ENCODE measurements at regions not wholly inside any gene's neighbourhood (a gene's known extent, or its start where the extent isn't known, plus 50 kb on each side); places are given as distances from the start of the nearest gene placed in this dataset.

DNA sequence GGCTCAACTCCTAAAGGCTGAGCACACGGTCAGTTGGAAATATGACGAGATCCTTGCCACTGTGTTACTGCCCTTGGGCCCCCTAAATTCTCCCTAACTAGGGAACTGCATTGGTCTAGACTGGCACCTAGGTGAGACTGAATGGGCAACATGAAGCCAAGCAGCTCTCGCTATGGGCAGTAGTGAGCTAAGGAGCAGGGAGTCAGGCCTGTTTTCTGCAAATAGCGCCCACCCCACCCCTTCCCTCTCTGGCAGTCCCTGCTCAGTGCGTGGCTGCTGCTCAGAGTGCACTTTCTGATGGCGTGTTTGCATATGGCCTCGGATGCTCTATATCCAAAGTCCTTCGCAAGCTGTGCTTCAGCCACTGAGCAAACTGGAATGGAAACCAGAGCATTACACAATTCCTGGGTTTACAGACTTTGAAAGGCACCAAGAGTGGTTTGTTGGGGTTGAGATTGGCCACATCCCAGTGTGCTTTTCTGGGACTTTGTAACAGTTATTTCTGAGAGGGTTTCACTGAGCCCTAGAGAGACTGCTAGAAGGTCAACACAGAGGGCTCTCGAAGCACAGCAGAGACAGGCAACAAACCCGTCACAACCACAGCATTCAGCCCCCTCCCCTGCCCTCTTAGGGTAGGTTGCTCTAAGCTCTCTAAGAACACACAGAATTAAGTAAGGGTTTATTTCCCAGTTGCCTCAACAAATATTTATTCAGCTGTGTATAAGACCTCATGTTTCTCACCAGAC is 419.9 kb downstream of the STK39 start:
- H3K4me1 ChIP-seq (ENCODE audit: control insufficient read depth, insufficient read depth, low read length): no peaks in the 10 kb centered on the region
- WGBS (ENCODE audit: insufficient coverage): 91% methylated on average over 6 of the region's 10 CpGs
- H3K9me3 ChIP-seq (ENCODE audit: control insufficient read depth, insufficient read depth, low read length): no peaks in the 10 kb centered on the region
- H3K27ac ChIP-seq (ENCODE audit: low read depth, low read length): no peak overlapping the region
- H3K36me3 ChIP-seq (ENCODE audit: control insufficient read depth, insufficient read depth, low read length): no peaks in the 10 kb centered on the region
- H3K27me3 ChIP-seq (ENCODE audit: control insufficient read depth, insufficient read depth, low read length): no peaks in the 10 kb centered on the region
- no peak for DNase-seq (ENCODE audit: low read depth in 4 of 6, low spot score in 6 of 6)
- no peak overlapping the region for H3K4me3 ChIP-seq (ENCODE audit: low read depth, low read length)

DNA sequence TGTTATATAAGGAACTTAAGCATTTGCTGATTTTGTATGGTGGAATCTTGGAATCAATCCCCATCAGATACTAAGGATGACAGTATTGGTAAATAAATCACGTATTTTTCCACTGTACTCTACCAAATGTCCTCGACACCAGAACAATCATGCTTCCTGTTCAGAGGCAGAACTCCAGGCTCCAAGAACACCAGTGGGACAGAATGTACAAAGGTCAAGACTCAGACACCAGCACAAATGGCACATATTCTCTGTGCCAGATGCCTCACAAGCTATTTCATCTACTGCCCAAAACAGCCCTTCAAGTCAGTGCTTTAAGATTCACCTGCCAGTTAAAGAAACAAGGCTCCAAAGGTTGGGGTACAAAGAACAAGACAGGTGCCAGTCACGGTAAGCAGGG is 420.5 kb downstream of the STK39 start:
- DNase-seq (ENCODE audit: low read depth in 4 of 6, low spot score in 6 of 6): no peak
- WGBS (ENCODE audit: insufficient coverage): 96% methylated on average over 3 of the region's 3 CpGs

DNA sequence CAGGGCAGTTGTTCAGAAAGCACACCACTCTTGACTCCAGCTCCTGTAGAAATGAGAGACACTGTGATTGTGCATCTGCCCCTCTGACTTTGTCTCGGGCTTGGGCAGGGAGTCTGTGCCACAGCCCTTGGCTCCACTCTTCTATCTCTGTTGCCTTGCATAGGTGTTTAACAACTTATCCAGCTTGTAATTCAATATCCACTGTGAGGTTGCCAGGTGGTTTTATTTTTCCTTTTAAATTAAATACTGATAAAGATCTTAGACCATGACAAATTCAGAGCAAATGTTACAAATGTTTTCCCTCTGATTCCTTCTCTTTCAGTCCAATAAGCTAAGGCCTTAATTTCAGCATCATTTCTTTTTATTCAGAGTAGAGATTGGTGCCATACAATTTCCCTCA is 421.7 kb downstream of the STK39 start:
- no peaks in the 10 kb centered on the region for H3K4me1 ChIP-seq (ENCODE audit: control insufficient read depth, insufficient read depth, low read length)
- H3K27ac ChIP-seq (ENCODE audit: low read depth, low read length): no peak overlapping the region
- DNase-seq (ENCODE audit: low read depth in 4 of 6, low spot score in 6 of 6): no peak
- H3K27me3 ChIP-seq (ENCODE audit: control insufficient read depth, insufficient read depth, low read length): no peaks in the 10 kb centered on the region
- H3K9me3 ChIP-seq (ENCODE audit: control insufficient read depth, insufficient read depth, low read length): no peaks in the 10 kb centered on the region
- H3K4me3 ChIP-seq (ENCODE audit: low read depth, low read length): no peak overlapping the region
- no CpG with 5 or more reads among the region's 1 CpG for WGBS (ENCODE audit: insufficient coverage)
- H3K36me3 ChIP-seq (ENCODE audit: control insufficient read depth, insufficient read depth, low read length): no peaks in the 10 kb centered on the region

More for the DNA sequence above, 420.5 kb downstream of the STK39 start:
- no peaks in the 10 kb centered on the region for H3K36me3 ChIP-seq (ENCODE audit: control insufficient read depth, insufficient read depth, low read length)
- no peak overlapping the region for H3K4me3 ChIP-seq (ENCODE audit: low read depth, low read length)
- H3K27ac ChIP-seq (ENCODE audit: low read depth, low read length): no peak overlapping the region
- no peaks in the 10 kb centered on the region for H3K9me3 ChIP-seq (ENCODE audit: control insufficient read depth, insufficient read depth, low read length)
- H3K4me1 ChIP-seq (ENCODE audit: control insufficient read depth, insufficient read depth, low read length): no peaks in the 10 kb centered on the region
- no peaks in the 10 kb centered on the region for H3K27me3 ChIP-seq (ENCODE audit: control insufficient read depth, insufficient read depth, low read length)

DNA sequence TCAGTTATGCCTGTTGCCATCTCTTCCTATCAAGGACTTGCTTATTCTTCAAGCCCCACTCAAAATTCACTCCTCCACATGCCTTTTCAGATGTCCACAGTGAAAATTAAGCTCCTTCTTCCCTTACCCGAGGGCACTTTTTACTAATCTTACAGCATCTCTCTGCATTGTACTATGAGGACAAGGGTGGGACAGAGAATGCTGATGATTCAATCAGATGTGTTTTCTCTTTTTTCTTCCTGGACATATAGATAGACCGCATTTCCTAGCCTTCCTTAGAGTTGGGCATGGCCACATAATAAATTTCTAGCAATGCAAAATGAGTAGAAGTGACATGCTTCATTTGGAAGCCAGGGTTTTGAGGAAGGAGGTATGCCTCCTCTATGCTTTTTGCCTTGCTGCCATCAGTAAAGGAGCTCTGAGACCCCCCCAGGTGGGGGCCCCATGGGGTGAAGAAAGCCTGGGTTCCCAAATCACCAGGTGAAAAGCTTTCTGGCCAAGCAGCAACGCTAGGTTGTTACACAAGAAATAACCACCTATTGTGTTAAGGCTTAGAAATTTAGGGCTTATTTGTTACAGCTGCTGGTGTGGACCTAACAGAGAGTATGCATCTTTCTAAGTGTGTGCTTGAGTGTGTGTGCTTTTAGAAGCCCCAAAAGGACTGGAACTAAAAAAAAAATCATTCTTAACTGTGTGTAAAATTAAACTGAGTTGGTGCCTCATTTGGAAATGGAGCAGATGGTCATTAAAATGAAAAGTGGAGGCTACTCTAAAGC is 424.5 kb downstream of the STK39 start:
- no peaks in the 10 kb centered on the region for H3K9me3 ChIP-seq (ENCODE audit: control insufficient read depth, insufficient read depth, low read length)

DNA sequence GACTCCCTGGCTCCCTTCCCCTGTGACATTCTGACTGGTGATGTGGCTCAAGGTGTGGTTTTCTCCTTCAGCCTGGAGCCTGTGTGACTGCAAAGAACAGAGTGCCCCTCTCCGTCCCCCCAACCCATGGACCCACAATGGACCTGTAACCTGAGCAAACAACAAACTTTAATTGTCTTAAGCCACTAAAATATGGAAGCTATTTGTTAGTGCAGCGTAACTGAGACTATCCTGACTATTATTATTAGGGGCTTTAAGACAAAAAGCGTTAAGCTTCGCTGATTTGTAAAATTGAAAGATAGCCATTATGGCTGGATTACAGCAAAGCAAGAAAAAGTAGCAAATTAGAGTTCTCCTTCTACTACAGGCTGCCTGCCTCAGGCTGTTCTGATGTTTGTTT is 426.9 kb downstream of the STK39 start:
- H3K27me3 ChIP-seq (ENCODE audit: control insufficient read depth, insufficient read depth, low read length): no peaks in the 10 kb centered on the region
- H3K27ac ChIP-seq (ENCODE audit: low read depth, low read length): no peak overlapping the region
- no CpG with 5 or more reads among the region's 4 CpGs for WGBS (ENCODE audit: insufficient coverage)
- no peaks in the 10 kb centered on the region for H3K36me3 ChIP-seq (ENCODE audit: control insufficient read depth, insufficient read depth, low read length)
- no peaks in the 10 kb centered on the region for H3K4me1 ChIP-seq (ENCODE audit: control insufficient read depth, insufficient read depth, low read length)
- H3K9me3 ChIP-seq (ENCODE audit: control insufficient read depth, insufficient read depth, low read length): no peaks in the 10 kb centered on the region
- H3K4me3 ChIP-seq (ENCODE audit: low read depth, low read length): no peak overlapping the region
- DNase-seq (ENCODE audit: low read depth in 4 of 6, low spot score in 6 of 6): no peak

More for the DNA sequence above, 424.5 kb downstream of the STK39 start:
- no peak overlapping the region for H3K27ac ChIP-seq (ENCODE audit: low read depth, low read length)
- peak in 1 of 6 donors; percentile 21 for DNase-seq (ENCODE audit: low read depth in 4 of 6, low spot score in 6 of 6)
- H3K4me3 ChIP-seq (ENCODE audit: low read depth, low read length): no peak overlapping the region
- H3K27me3 ChIP-seq (ENCODE audit: control insufficient read depth, insufficient read depth, low read length): no peaks in the 10 kb centered on the region
- WGBS (ENCODE audit: insufficient coverage): no CpG with 5 or more reads among the region's 3 CpGs
- H3K4me1 ChIP-seq (ENCODE audit: control insufficient read depth, insufficient read depth, low read length): no peaks in the 10 kb centered on the region
- no peaks in the 10 kb centered on the region for H3K36me3 ChIP-seq (ENCODE audit: control insufficient read depth, insufficient read depth, low read length)

DNA sequence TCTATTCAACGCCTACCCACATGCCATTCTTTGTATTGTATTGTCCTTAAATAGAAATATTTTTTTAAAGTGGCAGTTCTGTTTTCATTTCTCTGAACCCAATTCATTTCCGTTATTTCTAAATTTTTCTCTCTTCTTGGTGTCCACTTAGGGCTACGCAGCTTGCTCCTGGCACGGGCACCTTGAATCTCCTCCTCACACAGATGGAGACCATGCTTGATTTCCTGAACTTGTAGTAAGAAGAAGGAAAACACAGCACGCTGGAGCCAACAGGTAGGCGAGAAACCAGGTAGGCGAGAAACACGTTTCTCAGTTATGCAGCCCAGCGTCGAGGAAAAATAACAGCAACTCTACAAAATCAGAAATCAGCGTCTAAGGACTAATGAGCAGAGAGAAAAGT is 428.9 kb downstream of the STK39 start:
- WGBS (ENCODE audit: insufficient coverage): no CpG with 5 or more reads among the region's 11 CpGs
- Histone ChIP-seq H3K4me3 (ENCODE audit: low read depth, low read length) (no peak overlapping the region), H3K27ac (ENCODE audit: low read depth, low read length) (no peak overlapping the region), H3K4me1 (ENCODE audit: control insufficient read depth, insufficient read depth, low read length) (no peaks in the 10 kb centered on the region), H3K9me3 (ENCODE audit: control insufficient read depth, insufficient read depth, low read length) (no peaks in the 10 kb centered on the region), H3K36me3 (ENCODE audit: control insufficient read depth, insufficient read depth, low read length) (no peaks in the 10 kb centered on the region), H3K27me3 (ENCODE audit: control insufficient read depth, insufficient read depth, low read length) (no peaks in the 10 kb centered on the region)
- no peak for DNase-seq (ENCODE audit: low read depth in 4 of 6, low spot score in 6 of 6)

DNA sequence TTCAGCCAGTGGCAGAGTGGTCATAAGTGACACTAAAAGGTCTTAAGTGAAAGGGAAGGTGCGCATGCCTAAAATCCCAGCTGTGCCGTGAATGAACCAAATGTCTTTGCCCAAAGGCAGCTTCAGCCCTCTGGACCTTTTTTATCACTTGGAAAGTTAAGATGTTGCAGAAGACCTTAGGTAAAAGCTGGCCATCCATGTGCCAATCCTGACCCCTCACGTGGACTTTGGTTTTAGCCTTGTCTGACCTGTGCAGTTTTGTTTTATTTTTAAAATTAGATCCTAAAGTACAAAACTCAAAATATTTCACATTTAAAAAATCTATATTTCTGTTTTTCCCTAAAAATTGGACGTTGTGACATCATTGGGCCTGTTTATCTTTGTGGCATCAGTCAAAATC is 429.5 kb downstream of the STK39 start:
- Histone ChIP-seq H3K4me1 (ENCODE audit: control insufficient read depth, insufficient read depth, low read length) (no peaks in the 10 kb centered on the region), H3K27me3 (ENCODE audit: control insufficient read depth, insufficient read depth, low read length) (no peaks in the 10 kb centered on the region), H3K27ac (ENCODE audit: low read depth, low read length) (no peak overlapping the region), H3K9me3 (ENCODE audit: control insufficient read depth, insufficient read depth, low read length) (no peaks in the 10 kb centered on the region), H3K4me3 (ENCODE audit: low read depth, low read length) (no peak overlapping the region), H3K36me3 (ENCODE audit: control insufficient read depth, insufficient read depth, low read length) (no peaks in the 10 kb centered on the region)
- 76% methylated on average over 3 of the region's 4 CpGs for WGBS (ENCODE audit: insufficient coverage)
- no peak for DNase-seq (ENCODE audit: low read depth in 4 of 6, low spot score in 6 of 6)

DNA sequence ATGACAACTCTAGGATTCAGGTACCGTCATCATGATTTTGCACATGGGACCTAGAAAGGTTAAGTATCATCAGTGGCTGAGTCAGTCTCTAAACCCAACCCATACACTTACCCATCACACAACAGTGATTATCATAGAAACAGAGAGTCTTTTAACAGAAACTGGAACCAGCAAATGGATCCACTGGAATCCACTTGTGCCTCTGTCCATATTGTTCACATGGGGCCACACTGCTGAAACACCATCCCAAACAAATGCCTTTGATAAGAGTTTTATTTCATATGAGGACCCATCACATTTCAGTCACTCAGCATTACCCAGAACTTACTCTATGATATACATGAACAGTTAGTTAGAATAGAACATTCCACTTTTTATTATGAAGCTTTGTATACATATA is 430.0 kb downstream of the STK39 start:
- Histone ChIP-seq H3K4me1 (ENCODE audit: control insufficient read depth, insufficient read depth, low read length) (no peaks in the 10 kb centered on the region), H3K27ac (ENCODE audit: low read depth, low read length) (no peak overlapping the region), H3K9me3 (ENCODE audit: control insufficient read depth, insufficient read depth, low read length) (no peaks in the 10 kb centered on the region), H3K27me3 (ENCODE audit: control insufficient read depth, insufficient read depth, low read length) (no peaks in the 10 kb centered on the region), H3K4me3 (ENCODE audit: low read depth, low read length) (no peak overlapping the region), H3K36me3 (ENCODE audit: control insufficient read depth, insufficient read depth, low read length) (no peaks in the 10 kb centered on the region)
- WGBS (ENCODE audit: insufficient coverage): 71% methylated on average over 1 of the region's 1 CpG
- no peak for DNase-seq (ENCODE audit: low read depth in 4 of 6, low spot score in 6 of 6)

DNA sequence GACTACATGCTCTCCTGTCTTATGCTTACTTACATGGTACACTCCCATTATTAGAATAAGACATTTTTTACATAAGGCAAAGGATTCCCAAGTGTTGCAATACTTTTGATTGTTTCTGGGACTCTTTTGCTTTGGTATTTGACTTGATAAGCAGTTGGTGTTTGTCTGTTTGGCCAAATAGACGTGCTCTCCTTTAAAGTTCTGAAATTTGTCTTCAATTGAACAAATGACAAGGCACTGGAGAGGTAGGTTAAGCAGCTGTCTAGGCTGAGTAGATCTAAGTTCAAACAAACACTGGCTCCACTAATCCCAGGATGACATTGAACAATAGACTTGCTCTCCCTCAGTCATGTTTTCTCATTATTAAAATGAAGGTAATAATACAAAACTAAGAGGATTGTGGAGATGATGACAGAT is 430.5 kb downstream of the STK39 start:
- DNase-seq (ENCODE audit: low read depth in 4 of 6, low spot score in 6 of 6): no peak
- Histone ChIP-seq H3K36me3 (ENCODE audit: control insufficient read depth, insufficient read depth, low read length) (no peaks in the 10 kb centered on the region), H3K27me3 (ENCODE audit: control insufficient read depth, insufficient read depth, low read length) (no peaks in the 10 kb centered on the region), H3K9me3 (ENCODE audit: control insufficient read depth, insufficient read depth, low read length) (no peaks in the 10 kb centered on the region), H3K4me1 (ENCODE audit: control insufficient read depth, insufficient read depth, low read length) (no peaks in the 10 kb centered on the region), H3K4me3 (ENCODE audit: low read depth, low read length) (no peak overlapping the region), H3K27ac (ENCODE audit: low read depth, low read length) (no peak overlapping the region)
- WGBS (ENCODE audit: insufficient coverage): 83% methylated on average over 1 of the region's 1 CpG

All from spinal cord (tissue), 9 donors.